ENCODE measurements at regions not wholly inside any gene's neighbourhood (a gene's known extent, or its start where the extent isn't known, plus 50 kb on each side); places are given as distances from the start of the nearest gene placed in this dataset.

DNA sequence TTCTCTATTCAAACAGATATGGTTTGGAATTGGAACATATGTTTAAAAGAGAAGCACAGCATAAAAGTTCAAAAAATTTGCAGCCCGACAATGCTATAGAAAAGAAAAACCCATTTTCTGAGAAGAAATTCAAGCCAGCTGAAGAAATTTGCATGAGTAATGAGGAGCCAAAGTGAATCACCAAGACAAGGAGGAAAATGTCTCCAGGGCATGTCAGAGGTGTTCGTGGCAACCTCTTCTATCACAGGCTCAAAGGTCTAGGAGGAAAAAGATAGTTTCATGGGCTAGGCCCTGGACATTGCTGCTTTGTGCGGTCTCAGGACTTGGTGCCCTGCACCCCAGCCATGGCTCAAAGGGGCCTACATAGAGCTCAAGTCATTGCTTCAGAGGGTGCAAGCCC lies 134.8 kb upstream of the ADAMTS16 start:
- no peak for DNase-seq (ENCODE audit: low read depth)

DNA sequence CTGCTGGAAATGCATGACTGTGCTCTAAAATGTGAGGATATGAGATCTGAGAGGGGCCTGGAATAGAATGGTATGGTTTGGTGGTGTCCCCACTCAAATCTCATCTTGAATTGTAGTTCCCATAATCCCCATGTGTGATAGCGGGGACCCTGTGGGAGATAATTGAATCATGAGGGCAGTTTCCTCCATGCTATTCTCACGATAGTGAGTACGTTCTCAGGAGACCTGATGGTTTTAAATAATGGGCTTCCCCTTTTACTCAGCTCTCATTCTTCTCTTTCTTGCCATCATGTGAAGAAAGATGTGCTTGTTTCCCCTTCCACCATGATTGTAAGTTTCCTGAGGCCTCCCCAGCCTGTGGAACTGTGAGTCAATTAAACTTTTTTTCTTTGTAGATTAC lies 133.6 kb upstream of the ADAMTS16 start:
- DNase-seq (ENCODE audit: low read depth): no peak

DNA sequence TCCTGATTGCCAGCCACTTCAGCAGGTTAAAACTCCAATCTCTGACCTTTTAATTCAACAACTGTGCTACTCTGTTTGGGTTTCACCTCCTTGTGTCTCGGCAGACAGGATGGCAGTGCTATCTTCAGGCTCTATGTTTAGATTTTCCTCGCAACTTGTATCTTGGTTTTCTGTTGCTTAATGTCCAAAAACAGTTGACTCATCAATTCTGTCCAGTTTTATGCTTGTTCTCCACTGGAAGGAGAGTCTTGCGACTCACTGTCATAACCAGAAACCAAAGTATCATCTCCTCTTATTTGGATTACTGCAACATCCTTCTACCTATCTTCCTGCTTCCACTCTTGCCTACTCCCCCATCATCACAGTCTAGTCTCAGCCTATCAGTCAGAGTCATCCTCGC lies 130.9 kb upstream of the ADAMTS16 start:
- DNase-seq (ENCODE audit: low read depth): no peak

DNA sequence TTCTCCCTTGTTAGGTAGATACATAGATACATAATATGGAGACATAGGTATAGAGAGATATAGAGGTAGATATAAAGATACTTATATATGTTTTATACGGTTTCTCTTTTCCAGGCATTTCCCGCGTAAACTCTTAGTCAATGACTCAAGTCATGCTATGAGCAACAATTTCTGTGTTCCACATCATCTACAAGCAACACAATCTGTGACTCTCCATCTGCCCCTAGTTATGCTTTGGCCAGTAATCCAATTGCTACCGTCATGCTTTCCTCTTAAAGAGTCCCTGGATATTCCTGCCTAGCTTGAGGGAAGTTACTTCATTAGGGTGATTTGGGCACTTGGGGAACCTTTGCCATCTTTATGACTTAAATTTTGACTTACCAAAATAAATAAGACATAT lies 129.0 kb upstream of the ADAMTS16 start:
- DNase-seq (ENCODE audit: low read depth): no peak

DNA sequence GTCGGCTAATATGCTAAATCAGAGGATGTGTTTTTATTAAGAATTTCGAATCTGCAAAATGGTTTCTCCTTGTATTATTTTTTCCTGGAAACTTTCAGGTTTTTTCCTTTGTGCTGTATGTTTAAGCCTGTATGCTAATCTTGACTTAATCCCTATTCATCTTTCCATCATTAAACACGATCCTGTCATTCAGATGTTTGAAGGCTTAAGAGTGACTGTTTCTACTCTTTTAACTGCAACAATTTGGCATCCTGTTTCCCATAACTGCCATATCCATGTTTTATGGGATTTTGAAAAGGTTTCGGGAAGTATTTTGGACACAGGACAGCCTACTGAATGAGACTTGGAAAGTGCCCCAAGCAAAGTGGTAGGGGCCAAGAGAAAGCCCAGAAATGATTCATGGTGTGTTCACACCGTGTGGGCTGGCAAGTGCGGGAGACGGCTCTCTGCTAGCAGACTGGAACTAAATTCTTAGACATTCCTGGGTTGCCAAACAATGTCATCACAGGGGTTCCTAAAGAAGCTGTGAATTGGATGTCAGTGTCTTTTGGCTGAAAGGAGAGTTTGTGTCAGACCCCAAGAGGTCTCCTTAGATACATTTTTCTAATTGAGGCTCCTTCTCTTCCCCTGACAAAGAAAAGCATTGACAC lies 125.4 kb upstream of the ADAMTS16 start:
- DNase-seq (ENCODE audit: low read depth): no peak

DNA sequence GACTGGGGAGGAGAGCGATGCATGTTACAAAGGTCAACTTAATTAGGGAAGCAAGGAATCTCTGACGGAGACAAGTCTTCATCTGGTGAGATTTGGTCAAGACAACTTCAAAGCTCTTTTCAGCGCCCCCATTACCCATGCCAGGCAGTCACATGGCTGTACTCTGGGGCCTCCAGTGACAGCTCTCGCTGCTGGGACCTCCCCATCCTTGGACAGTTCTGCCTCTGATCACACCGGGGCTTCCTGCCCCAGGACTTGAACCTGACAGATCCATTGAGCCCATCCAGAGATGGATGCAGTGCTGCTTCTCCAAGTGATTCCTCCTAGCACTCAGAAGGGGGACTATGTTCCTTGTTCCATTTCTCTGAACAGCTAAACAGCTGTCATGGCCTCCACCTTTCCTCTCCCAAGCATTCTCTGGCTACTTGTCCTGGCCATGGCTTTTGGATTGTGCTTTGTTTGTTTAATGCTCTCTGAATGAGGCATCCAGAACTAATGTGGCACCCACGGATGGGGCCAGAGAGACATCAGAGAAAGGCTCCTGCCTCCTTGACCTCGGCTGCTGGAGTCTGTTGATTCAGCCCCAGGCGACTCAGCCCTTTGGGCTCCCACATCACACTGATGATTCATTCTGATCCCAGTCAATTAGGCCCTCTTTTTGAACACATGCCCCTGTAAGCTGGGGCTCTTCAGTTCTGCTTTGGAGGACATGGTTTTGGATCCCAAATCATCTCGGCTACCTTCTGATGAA lies 122.1 kb upstream of the ADAMTS16 start:
- DNase-seq (ENCODE audit: low read depth): no peak

DNA sequence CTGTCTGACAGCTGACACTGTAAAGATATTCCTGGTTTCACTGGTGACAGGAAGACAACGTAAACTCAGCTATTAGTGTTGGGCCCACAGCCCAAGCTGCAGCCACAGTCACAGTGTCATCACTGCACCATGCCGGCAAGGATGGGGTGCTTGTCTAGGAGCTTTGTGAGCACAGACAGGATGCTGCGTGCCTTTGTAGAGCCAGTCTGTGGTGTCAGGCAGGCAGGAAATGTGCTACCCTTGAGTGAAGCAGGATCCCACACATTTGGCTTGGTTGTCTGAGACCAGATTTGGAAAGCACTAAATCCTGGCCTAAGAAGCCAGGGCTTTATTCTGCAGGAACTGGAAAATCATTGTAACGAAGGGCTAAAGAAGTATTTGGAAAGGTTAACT lies 121.6 kb upstream of the ADAMTS16 start:
- no peak for DNase-seq (ENCODE audit: low read depth)

DNA sequence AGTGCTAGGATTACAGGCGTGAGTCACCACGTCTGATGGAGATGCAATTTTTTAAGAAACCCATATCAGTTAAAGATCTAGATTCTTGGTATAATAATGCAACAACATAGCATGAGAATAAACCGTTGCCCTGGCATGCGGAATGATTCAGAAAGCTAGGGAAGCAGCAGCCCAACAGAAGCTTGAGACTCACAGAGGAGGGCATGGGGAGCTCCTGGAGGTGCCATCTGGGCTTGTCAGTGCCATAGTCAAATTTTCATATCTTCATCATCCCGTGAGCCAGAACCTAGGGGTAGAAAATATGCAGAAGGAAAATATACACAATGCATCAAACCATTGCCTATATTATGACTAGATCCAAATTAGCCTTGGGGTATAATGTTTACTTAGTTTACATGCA lies 118.7 kb upstream of the ADAMTS16 start:
- DNase-seq (ENCODE audit: low read depth): no peak

DNA sequence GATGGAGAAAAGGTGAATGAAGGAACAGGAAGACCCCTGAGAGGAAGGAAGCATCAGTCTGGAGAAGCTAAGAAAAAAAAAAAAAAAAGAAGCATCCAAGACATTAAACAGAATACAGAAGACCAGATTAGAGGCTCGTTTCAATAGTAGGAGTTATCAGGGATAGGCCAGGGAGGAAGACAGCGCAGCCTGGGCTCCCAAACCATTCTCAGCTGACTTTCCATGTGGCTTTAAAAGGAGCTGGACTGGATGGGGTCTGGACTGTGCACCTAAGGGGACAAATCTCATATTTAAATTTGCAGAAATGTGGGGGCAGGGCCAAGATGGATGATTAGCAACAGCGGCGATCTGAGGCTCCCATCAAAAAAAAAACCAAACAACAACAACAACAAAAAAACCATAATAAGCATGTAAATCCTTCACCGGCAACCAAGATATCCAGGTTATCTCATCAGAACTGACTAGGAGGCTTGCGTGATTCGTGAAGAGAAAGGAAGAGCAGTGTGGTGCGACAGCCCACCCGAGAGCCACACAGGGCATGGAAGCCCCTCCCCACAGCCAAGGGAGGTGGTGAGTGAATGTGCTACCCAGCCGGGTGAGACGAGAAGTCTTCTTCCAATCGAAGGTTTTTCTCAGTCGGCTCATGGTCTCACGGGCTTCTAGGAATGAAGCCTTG lies 114.9 kb upstream of the ADAMTS16 start:
- no peak for DNase-seq (ENCODE audit: low read depth)

DNA sequence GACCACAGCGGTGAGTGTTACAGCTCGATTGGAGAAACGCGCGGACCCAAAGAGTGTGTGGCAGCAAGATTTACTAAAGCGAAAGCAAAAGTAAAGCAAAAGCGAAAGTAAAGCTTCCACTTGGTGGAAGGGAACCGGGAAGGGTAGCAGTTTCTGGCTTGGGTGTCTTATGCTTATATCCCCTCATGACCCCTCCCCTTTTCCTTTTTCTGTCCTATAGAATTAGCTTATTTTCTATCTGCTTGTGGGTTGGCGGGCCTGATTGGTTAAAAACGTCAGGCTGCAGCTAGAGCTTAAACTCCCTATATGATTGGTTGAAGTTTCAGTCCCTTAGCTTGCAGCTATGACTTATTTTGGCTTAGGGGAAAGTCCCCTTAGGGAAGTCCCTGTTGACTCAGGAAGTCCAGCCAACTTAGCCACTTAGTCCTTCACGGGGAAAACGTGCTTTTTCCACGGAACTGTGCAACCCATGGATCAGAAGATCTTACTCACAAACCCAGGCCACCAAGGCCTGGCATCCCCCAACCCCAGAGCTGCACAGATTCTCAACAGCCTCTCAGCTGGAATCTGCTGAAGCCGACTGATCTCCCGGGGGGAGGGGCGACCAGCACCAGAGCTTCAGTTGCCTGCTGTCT lies 114.2 kb upstream of the ADAMTS16 start:
- DNase-seq (ENCODE audit: low read depth): no peak

DNA sequence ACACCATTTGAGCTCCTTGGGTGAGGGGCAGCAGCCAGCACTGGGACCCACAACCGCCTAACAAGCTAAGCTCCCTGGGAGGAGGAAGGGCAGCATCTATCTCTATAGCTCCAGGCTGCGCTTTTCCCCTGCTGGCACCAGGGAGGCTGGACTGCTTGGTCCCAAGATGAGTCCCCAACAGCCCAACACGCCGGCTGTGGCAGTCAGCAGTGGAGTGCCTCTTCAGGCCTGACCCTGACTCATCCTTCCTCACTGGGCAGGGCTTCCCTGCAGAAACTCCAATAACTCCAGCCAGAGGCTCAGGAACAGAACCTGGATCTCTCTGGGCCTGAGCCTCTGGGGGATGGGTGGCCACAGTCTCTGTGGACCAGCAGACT lies 113.7 kb upstream of the ADAMTS16 start:
- no peak for DNase-seq (ENCODE audit: low read depth)

DNA sequence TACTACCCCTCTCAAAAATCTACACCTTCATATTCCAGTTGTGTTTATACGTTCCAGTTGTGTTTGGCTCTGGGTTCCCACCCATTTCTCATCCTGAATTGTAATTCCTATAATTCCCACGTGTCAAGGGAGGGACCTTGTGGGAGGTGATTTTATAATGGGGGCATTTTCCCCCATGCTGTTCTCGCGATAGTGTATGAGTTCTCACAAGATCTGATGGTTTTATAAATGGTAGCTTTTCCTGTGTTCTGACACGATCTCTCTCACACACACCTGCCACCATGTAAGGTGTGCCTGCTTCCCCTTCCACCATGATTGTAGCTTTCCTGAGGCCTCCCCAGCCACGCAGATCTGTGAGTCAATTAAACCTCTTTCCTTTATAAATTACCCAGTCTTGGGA lies 108.5 kb upstream of the ADAMTS16 start:
- DNase-seq (ENCODE audit: low read depth): no peak

DNA sequence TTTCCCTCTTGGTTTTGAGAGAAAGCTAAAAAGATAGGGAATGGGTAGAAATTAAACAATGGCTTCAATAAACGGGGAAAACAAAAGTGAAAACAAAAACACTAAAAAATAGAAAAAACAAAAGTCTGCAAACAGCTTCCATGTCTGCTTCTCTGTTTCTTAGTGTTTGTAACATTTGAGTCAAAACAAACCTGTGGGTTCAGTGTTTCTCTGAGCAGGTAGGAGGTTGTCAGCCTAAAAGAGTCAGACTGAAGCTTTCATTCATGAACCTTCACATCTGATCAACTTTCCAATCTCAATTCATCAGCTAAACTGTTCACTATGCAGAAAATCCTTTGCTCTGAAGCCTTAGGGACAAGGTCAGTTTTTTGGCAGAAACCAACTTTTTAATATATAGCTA lies 102.5 kb upstream of the ADAMTS16 start:
- DNase-seq (ENCODE audit: low read depth): no peak

DNA sequence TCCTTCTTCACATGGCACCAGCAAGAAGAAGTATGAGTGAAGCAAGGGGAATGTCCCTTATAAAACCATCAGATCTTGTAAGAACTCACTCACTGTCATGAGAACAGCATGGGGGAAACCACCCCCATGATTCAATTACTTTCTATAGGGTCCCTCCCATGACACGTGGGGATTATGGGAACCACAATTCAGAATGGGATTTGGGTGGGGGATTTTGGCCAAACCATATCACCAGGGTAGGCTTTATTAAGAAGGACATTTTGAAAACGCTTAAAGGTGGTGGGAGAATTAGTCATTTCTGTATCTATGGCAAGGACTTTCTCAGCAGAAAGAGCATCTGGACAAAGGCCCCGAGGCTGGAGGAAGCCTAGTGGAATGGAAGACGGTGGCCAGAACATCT lies 100.2 kb upstream of the ADAMTS16 start:
- DNase-seq (ENCODE audit: low read depth): no peak

DNA sequence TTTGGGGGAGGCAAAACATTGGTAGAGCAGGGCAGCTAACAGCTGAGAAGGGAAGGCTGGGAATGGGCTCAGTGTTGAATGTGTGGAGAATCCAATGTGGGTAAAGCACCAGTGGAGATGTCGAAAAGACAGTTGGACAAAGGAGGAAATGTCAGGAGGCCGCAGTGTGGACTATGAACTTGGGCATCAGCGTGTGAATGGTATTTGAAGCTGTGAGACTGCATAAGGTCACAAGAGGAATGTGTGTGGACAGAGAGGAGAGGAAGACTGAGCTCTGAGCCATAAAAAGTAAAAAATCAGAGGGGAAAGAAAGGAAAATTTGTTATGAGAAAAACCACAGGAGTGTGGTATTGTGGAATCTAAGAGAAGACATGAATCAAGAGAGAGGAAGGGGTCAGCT lies 99.4 kb upstream of the ADAMTS16 start:
- no peak for DNase-seq (ENCODE audit: low read depth)

DNA sequence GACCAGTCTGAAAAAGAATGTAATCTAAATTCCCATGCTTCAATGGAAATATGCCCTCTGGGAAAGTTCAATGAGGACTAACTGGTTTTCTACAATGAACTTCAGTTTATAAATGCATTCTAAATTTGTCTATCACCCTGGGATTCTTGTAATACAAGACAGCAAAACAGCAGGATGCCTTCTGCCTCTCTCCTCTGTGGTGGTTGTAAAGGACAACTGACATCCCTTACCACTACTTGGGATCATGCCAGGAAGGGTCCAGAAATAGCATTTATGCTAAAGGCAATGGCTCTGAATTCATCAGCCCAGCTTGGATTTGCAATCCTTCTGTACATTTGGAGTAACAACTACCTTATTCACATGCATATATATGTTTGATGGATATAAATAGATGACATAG lies 97.3 kb upstream of the ADAMTS16 start:
- DNase-seq (ENCODE audit: low read depth): no peak

DNA sequence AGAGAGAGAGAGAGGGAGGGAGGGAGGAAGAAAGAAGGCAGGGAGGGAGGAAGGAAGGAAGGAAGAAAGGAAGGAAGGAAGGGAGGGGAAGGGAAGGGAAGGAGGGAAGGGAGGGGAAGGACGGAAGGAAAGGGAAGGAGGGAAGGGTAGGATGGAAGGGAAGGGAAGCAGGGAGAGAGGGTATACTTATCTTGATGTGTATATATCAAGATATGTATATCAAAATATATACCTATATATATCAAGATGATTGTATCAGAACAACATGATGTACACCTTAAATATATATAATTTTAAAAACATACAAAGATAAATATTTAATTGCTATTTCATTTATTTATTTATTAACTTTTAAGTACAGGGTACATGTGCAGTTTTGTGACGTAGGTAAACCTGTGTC lies 96.8 kb upstream of the ADAMTS16 start:
- DNase-seq (ENCODE audit: low read depth): no peak

DNA sequence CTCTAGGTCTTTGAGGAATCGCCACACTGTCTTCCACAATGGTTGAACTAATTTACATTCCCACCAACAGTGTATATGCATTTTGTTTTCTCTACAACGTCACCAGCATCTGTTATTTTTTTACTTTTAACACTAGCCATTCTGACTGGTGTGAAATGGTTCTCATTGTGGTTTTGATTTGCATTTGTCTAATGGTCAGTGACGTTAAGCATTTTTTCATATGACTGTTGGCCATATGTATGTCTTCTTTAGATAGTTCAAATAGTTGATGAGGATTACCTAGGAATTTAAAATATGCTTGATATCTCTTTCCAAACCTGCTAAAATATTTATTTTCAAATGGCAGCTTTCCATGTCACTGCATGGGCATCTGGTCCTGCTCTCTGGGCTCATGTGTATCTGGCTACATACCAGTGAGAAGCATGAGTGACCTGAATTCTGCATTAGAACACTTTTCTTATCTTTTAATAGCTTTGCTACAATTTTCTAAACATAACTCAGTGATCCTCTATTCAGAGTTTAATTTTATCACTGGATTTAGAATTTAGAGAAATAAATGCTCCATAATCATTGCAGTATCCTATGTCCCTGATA lies 95.8 kb upstream of the ADAMTS16 start:
- DNase-seq (ENCODE audit: low read depth): no peak

DNA sequence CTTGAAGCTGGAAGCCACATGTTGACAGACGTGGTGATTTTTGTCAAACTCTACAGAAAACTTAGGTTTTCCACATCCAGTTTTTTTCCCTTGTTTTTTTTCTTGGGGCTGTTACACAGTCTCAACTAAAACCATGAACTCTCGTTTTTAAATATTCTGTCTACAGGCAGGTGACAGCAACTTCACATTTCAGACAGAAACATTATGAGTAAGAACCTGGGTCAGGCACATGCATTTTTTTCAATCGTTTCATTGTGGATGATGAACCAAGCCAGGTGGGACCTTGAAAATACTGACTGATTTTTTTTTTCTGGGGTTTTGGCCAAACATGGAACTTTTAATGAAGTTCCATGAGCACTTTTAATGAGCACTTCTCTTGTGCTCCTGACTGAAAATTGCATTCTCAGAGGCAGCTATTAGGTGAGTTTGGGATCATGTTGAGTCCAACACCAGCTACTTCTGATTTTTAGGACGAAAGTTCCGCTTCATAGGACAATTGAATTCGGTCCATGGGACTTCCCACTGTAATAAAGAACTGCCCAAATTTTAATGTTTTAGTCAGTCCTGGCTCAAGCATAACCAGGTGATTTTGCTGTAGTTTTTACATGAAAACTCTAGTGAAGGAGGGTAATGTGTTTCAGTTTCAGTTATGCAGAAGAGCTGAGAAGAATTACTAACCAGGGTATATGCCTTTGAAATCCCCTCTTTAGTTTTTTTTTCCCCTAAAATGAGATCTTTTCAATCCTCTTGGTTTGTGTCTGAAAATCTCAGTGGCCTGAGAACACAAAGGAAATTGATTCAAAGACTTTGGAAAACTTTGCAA lies 93.2 kb upstream of the ADAMTS16 start:
- no peak for DNase-seq (ENCODE audit: low read depth)

DNA sequence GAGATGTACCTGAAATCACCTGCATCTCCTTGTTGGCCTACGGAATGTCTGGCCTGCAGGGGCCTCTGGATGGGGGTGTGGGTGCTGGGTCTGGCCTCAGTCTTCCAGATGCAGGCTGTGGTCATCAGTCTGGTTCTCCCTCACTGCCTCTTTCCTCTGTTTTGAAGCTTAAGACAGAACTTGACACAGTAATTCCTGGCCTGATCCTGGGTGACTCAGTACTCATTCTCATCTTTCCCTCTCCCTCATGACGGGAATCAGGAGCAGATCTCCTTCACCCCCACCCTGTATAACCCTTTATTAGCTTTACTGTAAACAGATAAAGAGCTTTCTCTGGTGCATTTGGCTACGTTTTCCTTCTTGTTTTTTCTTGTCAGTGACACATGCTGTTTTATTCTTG lies 89.3 kb upstream of the ADAMTS16 start:
- DNase-seq (ENCODE audit: low read depth): no peak

DNA sequence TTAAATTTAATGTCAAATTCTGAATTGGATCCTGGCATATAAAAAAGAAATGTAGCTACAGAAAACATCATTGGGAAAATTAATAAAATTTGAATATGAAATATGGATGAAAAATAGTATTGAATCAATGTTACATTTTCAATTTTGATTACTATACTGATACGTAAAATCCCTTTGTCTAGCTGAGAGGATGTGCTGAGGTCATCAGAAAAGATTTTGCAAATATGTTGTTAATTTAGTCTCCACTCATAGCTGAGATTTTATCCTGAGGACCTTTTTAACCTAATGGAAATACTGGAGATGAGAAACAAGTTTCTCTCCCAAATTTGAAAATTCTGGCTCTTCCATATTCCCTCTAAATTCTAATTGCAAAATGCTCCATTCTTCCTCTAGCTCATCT lies 84.4 kb upstream of the ADAMTS16 start:
- no peak for DNase-seq (ENCODE audit: low read depth)

DNA sequence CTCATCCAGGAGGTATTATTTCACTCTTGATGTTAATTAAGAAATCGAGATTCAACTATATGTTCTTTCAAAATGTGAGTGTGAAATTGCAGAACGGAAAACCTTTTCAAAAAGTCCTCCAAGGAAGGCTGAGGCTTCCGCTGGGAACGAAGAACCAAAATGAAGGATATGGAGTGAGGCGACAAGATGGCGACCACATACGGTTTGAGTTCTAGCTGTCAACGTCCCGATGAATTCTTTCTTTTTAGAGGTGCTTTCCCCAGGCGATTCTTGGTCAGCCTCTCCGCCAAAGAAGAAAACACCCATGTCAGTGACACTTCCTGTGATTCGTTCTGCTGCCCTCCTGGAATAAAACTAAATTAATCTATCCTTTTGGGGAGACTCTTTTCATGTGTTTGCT lies 78.3 kb upstream of the ADAMTS16 start:
- DNase-seq (ENCODE audit: low read depth): no peak
